T1000 (cell line): ENCODE measurements at regions not wholly inside any gene's neighbourhood (a gene's known extent, or its start where the extent isn't known, plus 50 kb on each side); places are given as distances from the start of the nearest gene placed in this dataset.
"Not testable (repeated sequence)": the region's sequence is repeated elsewhere in the genome, so short reads cannot be mapped to it uniquely, and the experiment has no call there.

ENCODE experiments used
- DNase-seq: peaks from one replicate; lab custom pipeline; 2025; ENCODE audit warnings: mixed read lengths; lab: John Stamatoyannopoulos, UW

DNA sequence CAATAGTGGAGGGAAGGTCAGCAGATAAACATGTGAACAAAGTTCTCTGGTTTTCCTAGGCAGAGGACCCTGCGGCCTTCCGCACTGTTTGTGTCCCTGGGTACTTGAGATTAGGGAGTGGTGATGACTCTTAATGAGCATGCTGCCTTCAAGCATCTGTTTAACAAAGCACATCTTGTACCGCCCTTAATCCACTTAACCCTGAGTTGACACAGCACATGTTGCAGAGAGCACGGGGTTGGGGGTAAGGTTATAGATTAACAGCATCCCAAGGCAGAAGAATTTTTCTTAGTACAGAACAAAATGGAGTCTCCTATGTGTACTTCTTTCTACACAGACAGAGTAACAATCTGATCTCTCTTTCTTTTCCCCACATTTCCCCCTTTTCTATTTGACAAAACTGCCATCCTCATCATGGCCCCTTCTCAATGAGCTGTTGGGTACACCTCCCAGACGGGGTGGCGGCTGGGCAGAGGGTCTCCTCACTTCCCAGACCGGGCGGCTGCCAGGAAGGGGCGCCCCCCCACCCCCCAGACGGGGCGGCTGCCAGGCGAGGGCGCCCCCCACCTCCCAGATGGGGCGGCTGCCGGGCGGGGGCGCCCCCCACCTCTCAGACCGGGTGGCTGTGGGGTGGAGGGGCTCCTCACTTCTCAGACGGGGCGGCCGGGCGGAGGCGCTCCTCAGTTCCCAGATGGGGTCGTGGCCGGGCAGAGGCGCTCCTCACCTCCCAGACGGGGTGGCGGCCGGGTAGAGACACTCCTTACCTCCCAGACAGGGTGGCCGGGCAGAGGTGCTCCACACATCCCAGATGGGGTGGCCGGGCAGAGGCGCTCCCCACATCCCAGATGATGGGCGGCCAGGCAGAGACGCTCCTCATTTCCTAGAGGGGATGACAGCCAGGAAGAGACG is 361.6 kb upstream of the SGO1 start:
- DNase-seq, result not testable (repeated sequence)

DNA sequence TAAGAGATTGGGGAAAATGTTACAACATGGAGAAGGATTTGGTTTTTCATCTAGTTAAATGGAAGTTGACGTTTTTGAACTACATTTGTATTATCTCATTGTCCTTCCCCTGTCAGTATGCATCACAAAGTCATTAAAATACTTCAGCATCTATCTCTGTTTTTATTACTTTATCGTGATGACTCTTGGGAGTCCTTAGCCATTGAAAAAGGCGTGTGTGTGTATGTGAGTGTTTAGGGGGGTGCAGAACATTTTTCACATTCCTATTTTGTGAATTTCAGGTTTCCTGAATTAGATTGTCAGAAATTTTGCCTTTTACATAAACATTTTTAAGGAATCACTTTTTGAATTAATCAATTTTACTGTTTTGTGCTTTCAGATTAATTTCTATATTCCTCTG is 360.6 kb upstream of the SGO1 start:
- no peak for DNase-seq

DNA sequence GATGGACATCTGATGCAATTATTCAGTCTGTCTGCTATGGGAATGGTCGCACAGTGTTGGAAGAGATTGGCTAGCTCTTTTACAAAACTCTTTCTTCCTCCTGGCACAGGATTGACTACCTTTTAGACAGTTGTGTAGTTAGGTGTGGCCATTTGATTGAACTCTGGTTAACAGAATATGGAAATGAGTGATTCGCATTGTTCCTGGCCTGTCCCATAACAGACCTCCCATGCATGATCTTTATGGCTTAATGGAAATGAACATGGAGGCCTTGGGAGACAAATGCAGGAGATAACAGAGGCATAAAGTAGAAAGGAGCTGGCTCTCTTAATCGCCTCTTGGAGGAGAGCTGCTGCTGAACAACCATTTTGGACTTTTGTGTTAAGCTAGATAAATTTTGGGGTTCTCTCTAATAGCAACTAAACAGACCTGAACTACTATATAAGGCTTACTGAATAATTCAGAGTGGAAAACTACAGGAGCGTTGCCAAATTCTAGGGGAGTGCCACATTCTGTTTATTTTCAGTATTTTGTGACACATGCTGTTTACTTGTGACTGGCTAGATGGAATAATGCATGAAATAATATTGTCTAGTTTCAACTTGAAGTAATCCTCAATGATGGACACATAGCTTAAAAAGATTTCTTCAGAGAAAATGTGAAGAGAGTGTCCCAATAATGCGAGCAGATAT is 357.7 kb upstream of the SGO1 start:
- DNase-seq, result no peak

DNA sequence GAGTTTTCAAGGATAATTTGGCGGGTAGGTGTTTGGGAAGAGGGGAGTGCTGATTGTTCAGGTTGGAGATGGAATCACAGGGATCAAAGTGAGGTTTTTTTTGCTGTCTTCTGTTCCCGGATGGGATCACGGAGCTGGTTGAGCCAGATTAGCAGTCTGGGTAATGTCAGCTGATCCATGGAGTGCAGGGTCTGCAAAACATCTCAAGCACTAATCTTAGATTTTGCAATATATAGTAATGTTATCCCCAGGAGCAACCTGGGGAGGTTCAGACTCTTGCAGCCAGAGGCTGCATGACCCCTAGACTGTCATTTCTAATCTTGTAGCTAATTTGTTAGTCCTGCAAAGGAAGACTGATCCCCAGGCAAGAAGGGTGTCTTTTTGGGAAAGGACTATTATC is 354.1 kb upstream of the SGO1 start:
- DNase-seq, result no peak

DNA sequence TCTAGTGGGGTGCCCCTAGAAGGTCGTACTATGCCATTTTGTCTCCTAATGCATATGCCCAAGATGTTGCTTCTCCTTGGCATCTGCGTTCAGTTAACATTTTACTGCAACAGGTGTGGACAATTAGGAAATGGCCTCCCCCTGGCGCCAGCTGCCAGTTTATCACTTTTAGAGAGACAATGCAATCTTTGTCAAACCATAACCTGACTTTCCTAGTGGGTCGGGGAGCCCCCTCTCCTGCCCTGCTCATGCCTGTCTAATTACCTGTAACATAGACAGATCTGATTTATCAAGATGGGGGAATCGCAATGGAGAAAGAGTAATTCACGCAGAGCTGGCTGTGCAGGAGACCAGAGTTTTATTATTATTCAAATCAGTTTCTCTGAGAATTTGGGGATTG is 353.7 kb upstream of the SGO1 start:
- no peak for DNase-seq

DNA sequence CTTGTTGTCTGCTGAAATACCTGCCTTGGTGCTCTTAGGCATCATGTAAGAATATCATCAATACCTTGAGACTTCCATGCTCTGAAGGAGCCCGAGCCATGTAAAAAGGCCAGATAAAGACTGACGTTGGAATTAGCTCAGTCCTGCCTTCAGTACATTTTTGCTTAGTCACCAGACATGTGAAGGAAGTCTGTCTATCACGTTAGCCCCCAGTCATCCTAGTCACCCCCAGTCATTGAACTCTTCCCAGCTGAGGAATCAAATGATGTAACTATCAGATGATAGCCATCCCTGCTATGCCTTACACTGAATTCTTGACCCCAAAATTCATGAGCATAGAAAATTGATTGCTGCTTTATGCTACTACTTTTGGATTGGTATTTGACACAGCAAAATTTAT is 351.2 kb upstream of the SGO1 start:
- no peak for DNase-seq

DNA sequence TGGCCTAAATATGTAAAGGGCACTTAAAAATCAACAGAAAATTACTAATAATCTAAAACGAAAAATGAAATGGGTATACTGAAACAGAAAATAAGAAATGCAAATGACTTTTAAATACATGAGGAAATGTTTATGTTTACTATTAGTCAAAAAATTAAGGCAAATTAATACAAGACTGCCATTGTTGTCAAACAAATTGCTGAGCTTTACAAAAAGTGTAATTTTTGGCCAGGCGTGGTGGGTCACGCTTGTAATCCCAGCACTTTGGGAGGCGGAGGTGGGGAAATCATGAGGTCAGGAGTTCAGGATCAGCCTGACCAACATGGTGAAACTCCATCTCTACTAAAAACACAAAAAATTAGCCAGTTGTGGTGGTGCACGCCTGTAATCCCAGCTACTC is 343.9 kb upstream of the SGO1 start:
- DNase-seq, result no peak

DNA sequence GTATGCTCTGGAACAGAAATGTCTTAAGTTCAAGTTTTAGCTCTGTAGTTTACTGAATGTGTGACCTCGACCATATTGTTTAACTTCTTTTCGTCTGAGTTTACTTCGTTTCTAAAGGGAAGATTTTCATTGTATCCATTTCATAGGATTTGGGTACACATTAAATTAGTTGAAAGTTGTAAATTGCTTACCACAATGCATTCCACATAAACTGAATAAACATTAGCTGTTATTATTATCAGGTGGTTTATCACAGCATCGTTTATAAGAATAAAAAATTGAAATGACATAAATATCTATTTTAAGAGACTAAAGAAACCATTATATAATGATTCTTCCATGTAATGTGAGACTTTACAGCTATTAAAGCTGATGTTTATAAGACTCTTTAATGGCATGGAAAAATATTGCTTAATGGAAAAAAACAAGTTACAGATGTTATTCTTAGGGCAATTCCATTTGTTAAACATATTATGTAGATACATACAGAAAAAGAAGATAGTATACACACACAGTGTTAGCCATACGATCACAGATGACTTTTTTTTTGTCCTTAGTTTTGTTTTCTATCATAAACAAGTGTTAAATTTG is 342.3 kb upstream of the SGO1 start:
- no peak for DNase-seq

DNA sequence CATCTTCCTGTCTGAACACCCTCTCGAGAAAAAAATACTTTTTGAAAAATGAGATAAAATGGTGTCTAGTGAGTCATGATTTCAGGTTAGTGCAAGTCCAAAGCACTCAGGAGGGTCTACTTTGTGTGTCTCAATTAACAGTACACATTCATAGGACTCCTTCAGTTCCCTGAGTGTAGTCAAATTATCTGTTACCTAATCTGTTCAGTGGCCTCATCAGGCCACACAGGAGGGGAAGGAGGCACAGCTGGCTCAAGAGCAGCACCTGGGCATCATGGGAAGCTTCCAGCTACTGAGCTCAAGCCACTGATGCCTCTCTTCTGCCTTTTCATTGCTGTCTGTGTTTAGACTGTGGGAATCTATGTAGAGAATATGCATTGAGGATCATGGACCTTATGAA is 341.4 kb upstream of the SGO1 start:
- no peak for DNase-seq

DNA sequence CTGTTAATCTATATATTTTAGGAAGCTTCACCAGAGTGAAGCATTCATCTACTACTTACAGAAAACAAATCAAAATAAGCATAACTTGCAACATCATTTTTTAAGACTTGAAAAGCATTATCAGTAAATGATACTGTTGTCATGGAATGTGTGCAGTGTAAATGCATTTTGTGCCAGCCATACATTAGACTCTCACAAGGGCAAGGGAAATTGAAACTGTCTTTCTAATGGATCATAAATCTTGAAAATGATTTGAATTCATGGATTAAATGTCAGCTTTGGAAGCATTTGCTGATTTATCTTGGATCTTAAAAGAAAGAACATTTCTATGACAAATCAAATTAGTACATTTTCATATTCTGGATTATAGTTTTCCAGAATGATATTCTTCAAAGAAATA is 338.3 kb upstream of the SGO1 start:
- DNase-seq, result no peak

DNA sequence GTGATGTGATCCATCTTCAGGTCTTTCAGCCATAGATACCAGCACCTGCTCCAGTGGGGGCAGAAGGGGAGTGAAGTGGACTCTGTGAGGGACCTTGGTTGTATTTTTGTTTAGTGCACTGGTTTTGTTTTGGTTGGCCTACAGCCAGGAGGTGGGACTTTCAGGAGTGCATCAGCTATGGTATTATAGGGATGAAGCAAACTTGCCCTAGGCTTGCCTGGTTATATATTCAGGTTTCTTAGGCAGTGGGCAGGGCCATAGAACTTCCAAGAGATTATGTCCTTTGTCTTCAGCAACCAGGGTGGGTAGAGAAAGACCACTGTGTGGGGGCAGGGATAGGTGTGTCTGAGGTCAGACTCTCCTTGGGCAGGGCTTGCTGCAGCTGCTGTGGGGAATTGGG is 337.3 kb upstream of the SGO1 start:
- no peak for DNase-seq

DNA sequence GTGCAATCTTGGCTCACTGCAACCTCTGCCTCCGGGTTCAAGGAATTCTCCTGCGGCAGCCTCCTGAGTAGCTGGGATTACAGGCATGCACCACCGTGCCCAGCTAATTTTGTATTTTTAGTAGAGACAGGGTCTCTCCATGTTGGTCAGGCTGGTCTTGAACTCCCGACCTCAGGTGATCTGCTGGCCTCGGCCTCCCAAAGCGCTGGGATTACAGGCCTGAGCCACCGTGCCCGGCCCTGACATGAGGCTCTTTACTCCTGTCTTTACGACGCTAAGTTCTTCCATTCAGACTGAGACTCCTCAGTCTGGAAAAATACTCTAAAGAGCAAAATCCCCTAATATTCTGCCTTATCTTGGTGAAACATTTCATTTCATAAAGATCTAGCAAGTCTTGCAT is 331.3 kb upstream of the SGO1 start:
- not testable (repeated sequence) for DNase-seq

DNA sequence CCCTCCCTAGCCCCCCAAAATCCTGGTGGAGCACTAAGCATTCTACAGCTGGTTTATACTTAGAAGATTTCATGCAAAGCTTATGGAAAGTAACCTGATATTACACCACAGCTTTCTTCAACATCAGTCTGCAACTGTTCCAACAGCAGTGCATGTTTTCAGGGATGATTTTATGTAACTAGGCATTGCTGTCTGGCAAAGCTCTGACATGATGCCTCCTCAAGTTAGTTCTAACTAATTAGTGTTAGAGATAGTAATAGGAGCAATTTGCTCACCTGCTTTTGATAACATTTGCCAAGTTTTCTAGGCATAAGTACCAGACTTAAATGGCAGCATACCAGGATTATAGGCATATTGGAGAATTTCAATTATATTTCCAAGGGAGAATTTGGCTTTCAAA is 330.3 kb upstream of the SGO1 start:
- no peak for DNase-seq

DNA sequence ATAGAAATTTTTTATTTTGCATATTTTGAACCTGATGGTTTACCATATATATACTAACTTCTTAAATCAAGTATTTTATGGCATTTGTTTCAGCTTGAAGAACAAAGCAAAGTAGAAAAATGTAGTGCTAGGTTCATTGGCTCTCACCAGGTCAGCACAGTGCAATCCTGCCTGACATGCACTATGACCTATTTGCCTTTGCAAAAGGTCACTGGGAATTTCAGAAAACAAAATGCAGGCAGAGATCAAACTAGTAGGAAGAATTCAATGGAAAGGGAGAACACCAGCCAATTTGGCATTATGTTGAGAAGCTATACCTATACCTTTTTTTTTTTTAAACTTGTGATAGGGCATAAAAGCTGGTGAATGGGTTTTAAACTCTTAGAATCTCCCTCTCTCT is 329.8 kb upstream of the SGO1 start:
- DNase-seq, result no peak

DNA sequence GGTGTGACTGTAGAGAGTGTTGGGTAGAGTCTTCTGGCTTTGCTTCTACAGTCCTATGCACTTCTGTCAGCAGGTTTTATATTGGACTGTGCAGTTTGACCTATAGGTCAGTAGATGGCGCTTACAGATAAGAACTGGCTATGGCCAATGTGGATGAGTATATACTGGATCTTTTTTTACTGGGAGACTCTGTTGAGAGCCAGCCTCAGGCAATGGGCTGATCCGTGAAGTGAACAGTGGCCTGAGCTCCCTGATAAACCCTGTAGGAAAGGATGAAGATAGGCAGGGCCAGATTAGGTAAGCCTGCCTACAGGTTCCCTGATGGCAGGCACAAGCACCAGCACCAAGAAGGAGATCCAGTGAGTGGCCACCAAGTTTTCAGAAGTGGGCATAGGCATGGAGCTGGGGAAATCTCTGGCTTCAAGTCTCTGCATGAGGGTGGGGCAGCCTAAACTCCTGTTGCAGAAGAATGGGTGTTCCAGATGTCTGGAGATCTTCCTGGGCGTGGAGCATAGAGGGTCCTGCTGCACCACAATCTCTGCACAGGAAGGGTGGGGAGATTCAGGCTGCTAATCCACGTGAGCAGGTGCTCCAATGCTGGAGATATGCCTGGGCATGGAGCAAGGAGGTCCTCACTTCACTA is 326.0 kb upstream of the SGO1 start:
- DNase-seq, result peak; percentile 10

DNA sequence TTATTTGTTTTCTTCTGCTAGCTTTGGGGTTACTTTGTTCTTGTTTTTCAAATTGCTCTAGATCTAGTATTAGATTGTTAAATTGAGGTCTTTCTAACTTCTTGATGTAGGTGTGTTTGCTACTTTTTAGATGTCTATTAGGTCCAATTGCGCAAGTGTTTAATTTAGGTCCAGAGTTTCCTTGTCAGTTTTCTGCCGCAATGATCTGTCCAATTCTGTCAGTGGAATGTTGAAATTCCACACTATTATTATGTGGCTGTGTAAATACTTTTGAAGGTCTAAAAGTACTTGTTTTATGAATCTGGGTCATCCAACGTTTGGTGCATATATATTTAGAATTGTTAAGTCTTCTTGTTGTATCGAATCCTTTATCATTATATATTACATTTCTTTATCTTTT is 324.4 kb upstream of the SGO1 start:
- no peak for DNase-seq

DNA sequence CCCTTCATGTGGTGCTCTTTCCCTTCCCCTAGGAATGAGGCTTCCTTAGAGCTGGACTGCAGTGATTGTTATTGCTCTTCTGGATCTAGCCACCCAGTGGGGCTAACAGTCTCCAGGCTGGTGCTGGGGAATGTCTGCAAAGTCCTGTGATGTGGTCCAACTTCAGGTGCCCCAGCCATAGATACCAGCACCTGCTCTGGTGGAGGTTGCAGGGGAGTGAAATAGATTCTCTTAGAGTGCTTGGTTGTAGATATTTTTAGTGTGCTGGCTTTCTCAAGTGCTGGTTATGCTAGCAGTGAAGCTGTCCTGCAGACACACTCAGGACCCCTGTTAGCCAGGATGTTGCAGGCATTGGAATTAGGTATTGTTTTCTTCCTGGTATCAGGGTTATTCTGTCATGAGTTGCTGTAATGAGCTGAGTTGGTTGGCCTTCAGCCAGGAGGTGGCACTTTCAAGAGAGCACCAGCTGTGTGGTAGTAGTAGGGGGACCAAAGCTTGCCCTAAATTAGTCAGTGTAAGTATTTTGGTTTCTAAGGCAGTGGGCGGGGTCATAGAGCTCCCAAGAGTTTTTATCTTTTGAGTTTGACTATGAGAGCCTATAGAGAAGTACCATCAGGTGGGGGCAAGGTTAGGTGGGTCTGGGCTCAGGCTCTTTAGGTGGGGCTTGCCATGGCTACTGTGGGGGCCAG is 317.5 kb upstream of the SGO1 start:
- no peak for DNase-seq

DNA sequence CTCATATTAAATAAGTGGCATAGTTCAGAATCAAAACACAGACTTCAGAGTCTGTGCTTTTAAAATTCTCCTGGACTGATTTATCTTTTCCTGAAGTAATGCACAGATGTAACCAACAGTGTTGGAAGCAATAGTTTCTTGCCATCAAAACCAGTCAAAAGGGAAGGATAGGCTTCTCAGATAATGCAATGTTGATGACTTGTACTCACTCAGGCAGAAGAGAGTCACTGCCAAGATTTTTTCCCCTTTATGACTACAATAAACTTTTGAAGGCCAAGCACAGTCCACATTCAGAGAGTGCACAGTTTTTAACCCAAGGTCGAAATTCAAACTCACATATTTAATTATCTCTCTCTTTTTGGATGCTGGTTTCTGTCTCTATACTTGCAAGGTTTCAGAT is 305.0 kb upstream of the SGO1 start:
- DNase-seq, result no peak

DNA sequence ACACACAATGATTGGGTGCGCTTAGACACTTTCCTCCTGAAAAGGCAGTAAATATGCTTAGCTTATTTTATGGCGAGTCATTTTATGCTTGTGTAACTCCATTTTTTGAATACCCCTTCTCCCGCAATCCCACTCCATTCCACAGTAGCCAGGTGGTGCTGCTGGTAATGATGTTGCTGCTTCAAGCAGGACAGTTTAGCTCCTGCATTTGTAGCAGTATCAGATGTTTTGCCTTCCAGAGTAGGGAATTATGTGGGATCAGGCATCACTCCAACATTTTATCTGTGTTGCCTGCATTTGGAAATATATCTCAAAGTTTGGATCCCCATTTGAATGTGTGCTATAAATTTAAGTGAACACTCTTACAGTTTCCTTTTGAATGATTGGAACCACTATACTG is 302.1 kb upstream of the SGO1 start:
- DNase-seq, result no peak

DNA sequence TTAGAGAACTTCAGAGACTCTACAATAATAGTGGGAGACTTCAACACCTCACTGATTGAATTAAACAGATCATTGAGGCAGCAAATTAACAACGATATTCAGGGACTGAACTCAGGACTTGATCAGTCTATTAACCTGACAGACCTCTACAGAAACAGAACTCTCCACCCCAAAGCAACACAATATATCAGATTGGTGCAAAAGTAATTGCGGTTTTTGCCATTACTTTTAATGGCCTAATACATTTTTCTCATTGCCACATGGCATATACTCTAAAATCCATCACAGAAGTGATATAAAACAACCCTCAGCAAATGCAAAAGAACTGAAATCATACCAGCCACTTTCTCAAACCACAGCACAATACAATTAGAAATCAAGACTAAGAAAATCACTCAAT is 298.1 kb upstream of the SGO1 start:
- no peak for DNase-seq

DNA sequence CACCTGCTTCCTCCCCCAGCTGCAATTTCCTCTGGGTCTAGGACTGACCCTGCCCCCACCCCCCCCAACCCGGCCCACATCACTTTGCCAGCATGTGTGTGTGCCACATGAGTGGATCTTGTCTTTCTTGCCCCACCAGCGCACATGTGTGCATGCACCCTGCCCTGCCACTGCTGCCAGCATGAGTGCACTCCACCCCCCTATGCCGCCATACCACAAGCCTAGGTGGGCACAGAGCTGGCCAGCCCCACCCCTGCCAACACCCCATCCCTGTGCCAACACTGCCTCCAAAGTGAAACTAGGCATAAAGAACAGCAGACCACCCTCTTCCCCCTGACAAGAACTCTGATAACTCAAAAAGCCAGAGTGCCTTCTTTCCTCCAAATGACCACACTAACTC is 296.3 kb upstream of the SGO1 start:
- no peak for DNase-seq

DNA sequence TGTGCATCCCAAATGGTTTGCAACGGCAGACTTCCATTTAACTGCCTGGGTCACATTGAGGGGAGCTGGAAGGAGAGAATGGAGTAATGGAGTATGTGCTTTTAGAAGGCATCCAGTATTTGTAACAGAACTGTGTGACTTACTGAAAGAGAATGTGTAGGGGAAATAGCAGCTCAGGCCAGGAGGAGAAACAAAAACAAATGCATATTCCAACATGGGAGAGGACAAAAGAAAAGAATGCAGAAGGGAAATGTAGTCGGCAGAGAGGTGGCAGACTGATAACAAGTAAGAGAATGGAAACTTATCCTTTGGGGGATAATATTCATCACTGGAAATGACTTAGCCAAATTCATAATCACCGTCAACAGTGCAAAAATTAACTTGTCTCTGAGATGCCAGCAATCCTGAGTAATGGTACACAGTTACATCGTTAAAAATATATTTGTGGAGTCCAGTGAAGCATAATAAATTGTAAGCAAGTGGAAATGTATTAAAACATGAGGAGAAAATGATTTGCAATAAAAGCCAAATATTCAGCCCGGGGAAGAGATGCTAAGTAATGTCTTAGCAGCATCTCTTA is 294.9 kb upstream of the SGO1 start:
- no peak for DNase-seq
